ENCODE measurements at regions not wholly inside any gene's neighbourhood (a gene's known extent, or its start where the extent isn't known, plus 50 kb on each side); places are given as distances from the start of the nearest gene placed in this dataset.

GRCh38 chr2:136185981-136186776 is 68.2 kb upstream of the CXCR4 start:
- no peak for DNase-seq (ENCODE audit: low spot score)

- DNase-seq (ENCODE audit: low spot score), result no peak
Measured at GRCh38 chr2:136183097-136183496, 65.1 kb upstream of the CXCR4 start.

- DNase-seq (ENCODE audit: low spot score), result no peak
Measured at GRCh38 chr2:136182315-136182714, 64.4 kb upstream of the CXCR4 start.

GRCh38 chr2:136179602-136179975 is 61.6 kb upstream of the CXCR4 start:
- DNase-seq (ENCODE audit: low spot score), result no peak

GRCh38 chr2:136178941-136179601 is 61.1 kb upstream of the CXCR4 start:
- DNase-seq (ENCODE audit: low spot score), result no peak

- DNase-seq (ENCODE audit: low spot score), result no peak
Measured at GRCh38 chr2:136175868-136176267, 57.9 kb upstream of the CXCR4 start.

- DNase-seq (ENCODE audit: low spot score), result no peak
Measured at GRCh38 chr2:136175466-136175865, 57.5 kb upstream of the CXCR4 start.

- DNase-seq (ENCODE audit: low spot score), result no peak
Measured at GRCh38 chr2:136173126-136173525, 55.2 kb upstream of the CXCR4 start.

GRCh38 chr2:136171223-136171622 is 53.3 kb upstream of the CXCR4 start:
- DNase-seq (ENCODE audit: low spot score), result no peak

GRCh38 chr2:136168720-136169119 is 50.8 kb upstream of the CXCR4 start:
- no peak for DNase-seq (ENCODE audit: low spot score)

GRCh38 chr2:136167721-136168475 is 49.9 kb upstream of the CXCR4 start:
- no peak for DNase-seq (ENCODE audit: low spot score)

All from umbilical cord (tissue), 1 donor.